Colonic mucosa (tissue), 4 donors: ENCODE measurements at regions not wholly inside any gene's neighbourhood (a gene's known extent, or its start where the extent isn't known, plus 50 kb on each side); places are given as distances from the start of the nearest gene placed in this dataset.

Experiments
- DNase-seq: peaks from one replicate; pipeline ENCODE4 v3.0.0-alpha.2; 2020
- H3K27ac ChIP-seq: fragments of 200-600 bp; one replicate; pipeline ENCODE4 v1.8.0; 2021
- H3K27me3 ChIP-seq: fragments of 200-600 bp; one replicate; pipeline ENCODE4 v1.8.0; 2021
- H3K36me3 ChIP-seq: fragments of 200-600 bp; one replicate; pipeline ENCODE4 v1.8.0; 2021
- H3K4me1 ChIP-seq: fragments of 200-600 bp; one replicate; pipeline ENCODE4 v1.8.0; 2021; ENCODE audit warnings: mild to moderate bottlenecking
- H3K4me3 ChIP-seq: fragments of 200-600 bp; one replicate; pipeline ENCODE4 v1.8.0; 2021
- H3K9ac ChIP-seq, 2 donors: one replicate each; pipeline ENCODE4 v1.7.0; 2013; ENCODE audit warnings: control low read depth in 2 of 2, low read depth in 2 of 2, low read length in 2 of 2
- H3K9me3 ChIP-seq: fragments of 200-600 bp; one replicate; pipeline ENCODE4 v1.8.0; 2021
- intact Hi-C: fragments of 100-400 bp; cut with DNase I; formaldehyde crosslinking; loops from one replicate; pipeline ENCODE4 v1.14.1; 2022
- TF ChIP-seq, protein P1 (sequence below): fragments of 200-600 bp; IDR thresholded peaks from one replicate; pipeline ENCODE4 v1.8.0; 2022; ENCODE audit warnings: antibody characterized with exemption, mild to moderate bottlenecking
- donor health status: healthy.
- donor health status: DM: no; HTN: no; CAD: no.
- donor health status: DM: no; HTN: no; CAD: no.

DNA sequence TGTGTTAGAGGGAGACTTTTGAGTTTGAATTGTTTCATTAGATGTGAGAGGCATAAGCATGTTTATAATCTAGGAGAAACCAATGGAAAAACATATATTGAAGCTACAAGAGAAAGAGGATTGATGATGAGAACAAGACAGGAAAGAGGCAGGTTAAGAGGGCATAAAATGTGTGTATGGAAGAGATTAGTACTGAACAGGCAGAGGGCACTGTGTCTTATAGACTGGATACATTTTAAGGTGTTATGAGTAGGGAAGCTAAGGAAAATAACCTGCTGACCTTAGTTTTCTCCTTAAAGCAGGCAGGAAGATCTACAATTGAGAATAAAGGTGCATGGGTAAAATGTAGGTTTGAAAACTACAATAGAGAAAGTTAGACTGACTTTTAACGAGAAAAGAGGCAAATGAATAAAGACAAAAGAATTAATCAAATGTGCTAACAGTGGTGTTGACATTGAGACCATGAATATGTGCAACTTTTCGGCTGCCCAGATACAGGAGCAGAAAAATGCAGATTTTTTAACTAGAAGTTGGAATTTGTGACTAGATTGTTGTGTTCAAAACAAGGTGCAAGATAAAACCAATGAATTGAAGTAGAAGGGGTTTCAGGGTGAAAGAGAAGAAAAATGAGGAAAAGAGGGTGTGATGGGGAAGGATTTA, 846.3 kb downstream of the HACE1 start:
- H3K4me1 ChIP-seq: no peaks in the 10 kb centered on the region
- H3K36me3 ChIP-seq: no peaks in the 10 kb centered on the region
- intact Hi-C loops: no loop called here
- TF ChIP-seq, protein P1, sequence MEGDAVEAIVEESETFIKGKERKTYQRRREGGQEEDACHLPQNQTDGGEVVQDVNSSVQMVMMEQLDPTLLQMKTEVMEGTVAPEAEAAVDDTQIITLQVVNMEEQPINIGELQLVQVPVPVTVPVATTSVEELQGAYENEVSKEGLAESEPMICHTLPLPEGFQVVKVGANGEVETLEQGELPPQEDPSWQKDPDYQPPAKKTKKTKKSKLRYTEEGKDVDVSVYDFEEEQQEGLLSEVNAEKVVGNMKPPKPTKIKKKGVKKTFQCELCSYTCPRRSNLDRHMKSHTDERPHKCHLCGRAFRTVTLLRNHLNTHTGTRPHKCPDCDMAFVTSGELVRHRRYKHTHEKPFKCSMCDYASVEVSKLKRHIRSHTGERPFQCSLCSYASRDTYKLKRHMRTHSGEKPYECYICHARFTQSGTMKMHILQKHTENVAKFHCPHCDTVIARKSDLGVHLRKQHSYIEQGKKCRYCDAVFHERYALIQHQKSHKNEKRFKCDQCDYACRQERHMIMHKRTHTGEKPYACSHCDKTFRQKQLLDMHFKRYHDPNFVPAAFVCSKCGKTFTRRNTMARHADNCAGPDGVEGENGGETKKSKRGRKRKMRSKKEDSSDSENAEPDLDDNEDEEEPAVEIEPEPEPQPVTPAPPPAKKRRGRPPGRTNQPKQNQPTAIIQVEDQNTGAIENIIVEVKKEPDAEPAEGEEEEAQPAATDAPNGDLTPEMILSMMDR: no peak
- DNase-seq: no peak
- H3K4me3 ChIP-seq: no peak overlapping the region
- no peak overlapping the region for H3K9ac ChIP-seq
- no peak overlapping the region for H3K27ac ChIP-seq
- no peaks in the 10 kb centered on the region for H3K27me3 ChIP-seq
- no peaks in the 10 kb centered on the region for H3K9me3 ChIP-seq

DNA sequence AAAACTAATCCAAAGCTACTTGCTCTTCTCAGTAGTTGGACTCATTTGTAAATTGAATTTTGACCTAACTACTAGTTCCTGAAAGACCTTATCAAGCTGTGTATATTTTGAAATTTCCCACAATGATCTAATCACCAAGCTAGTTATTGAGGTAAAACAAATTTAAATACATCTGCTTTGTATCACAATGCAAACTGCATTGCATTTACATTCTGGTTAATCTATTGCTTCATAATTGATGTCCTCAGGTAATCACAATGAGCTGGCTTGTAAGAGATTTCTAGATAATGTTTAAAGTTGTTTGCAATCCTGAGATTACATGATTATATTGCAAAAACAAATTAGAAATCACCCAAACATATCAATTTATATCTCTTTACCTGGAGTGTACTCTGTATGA, 848.8 kb downstream of the HACE1 start:
- DNase-seq: no peak
- intact Hi-C loops: no loop called here
- TF ChIP-seq, protein P1: no peak
- no peaks in the 10 kb centered on the region for H3K36me3 ChIP-seq
- no peaks in the 10 kb centered on the region for H3K4me1 ChIP-seq
- no peak overlapping the region for H3K4me3 ChIP-seq
- no peaks in the 10 kb centered on the region for H3K9me3 ChIP-seq
- no peaks in the 10 kb centered on the region for H3K27me3 ChIP-seq
- no peak overlapping the region for H3K9ac ChIP-seq
- H3K27ac ChIP-seq: no peak overlapping the region

DNA sequence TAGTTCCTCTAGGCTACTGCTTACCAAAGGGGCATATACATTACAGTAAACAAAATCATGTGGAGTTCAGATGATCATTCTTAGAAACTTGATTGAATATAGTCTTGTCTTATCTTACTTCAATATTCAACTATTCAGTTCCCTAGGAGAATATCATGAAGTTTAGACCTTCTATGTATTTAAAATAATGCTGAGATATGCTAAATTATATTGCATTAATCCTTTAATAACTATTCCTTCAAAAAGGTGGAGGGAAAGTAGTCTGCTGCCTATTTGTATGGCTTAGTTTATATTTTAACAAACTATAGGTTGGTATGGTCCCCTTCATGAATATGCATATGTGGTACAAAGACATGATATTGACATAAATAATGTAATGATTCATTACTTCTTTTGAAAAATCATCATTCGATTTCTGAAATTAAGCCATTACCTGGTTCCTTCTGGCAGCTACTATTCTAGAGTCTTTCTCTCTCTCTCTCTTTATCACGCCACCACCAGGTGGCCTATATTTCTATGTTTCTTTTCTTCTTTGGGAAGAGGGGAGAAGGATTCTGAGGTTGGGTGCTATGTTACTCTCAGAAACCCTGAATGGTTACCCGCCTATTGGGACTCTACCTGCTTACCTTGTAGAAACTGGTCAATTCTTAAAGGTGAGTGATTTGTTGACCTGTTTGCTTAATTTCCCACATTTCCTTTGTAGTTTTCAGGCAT, 855.8 kb downstream of the HACE1 start:
- Histone ChIP-seq H3K9me3 (no peaks in the 10 kb centered on the region), H3K27ac (no peak overlapping the region), H3K9ac (no peak overlapping the region), H3K36me3 (no peaks in the 10 kb centered on the region), H3K27me3 (no peaks in the 10 kb centered on the region), H3K4me1 (no peaks in the 10 kb centered on the region), H3K4me3 (no peak overlapping the region)
- TF ChIP-seq, protein P1: no peak
- DNase-seq: no peak
- intact Hi-C loops: no loop called here

DNA sequence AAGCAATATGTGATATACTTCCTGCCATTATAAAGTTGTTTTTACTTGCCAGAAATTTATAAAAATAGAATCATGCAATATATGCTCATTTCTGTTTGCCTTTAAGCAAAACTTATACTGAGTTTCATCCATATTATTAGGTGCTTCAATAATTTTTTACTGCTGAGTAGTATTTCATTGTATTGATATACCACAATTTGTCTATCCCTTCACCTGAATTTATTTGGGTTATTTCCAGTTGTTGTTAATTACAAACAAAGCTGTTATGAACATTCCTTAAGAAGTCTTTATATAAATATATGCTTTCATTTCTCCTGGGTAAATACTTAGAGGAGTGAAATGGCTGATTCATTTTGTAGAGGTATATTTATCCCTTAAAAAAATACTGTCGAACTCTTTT, 864.1 kb downstream of the HACE1 start:
- intact Hi-C loops: no loop called here
- no peaks in the 10 kb centered on the region for H3K27me3 ChIP-seq
- no peaks in the 10 kb centered on the region for H3K4me1 ChIP-seq

DNA sequence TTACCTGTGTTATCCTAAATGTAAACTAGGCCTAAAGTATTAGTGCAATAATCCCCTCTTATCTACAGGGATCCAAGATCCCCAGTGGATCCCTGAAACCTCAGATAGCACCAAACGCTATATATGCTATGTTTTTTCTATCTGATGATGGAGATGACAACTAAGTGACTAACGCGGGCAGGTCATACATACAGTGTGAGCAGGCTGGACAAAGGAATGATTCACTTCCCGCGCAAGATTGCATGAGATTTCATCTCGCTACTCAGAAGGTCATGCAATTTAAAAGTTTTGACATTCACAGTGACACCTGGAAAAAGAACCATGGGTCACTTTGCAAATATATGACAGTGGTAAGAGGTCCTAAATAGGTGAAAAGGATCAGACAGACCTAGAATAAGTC, 875.9 kb downstream of the HACE1 start:
- H3K36me3 ChIP-seq: no peaks in the 10 kb centered on the region
- no peak for DNase-seq
- H3K9me3 ChIP-seq: no peaks in the 10 kb centered on the region
- intact Hi-C loops: no loop called here
- no peak overlapping the region for H3K9ac ChIP-seq
- no peaks in the 10 kb centered on the region for H3K4me1 ChIP-seq
- TF ChIP-seq, protein P1: no peak
- H3K4me3 ChIP-seq: no peak overlapping the region
- no peak overlapping the region for H3K27ac ChIP-seq
- H3K27me3 ChIP-seq: no peaks in the 10 kb centered on the region

More for the DNA sequence above, 864.1 kb downstream of the HACE1 start:
- no peak overlapping the region for H3K9ac ChIP-seq
- TF ChIP-seq, protein P1: no peak
- no peak for DNase-seq
- H3K4me3 ChIP-seq: no peak overlapping the region
- H3K36me3 ChIP-seq: no peaks in the 10 kb centered on the region
- no peak overlapping the region for H3K27ac ChIP-seq
- H3K9me3 ChIP-seq: no peaks in the 10 kb centered on the region
